Sigmoid colon (tissue), 6 donors: ENCODE measurements at regions not wholly inside any gene's neighbourhood (a gene's known extent, or its start where the extent isn't known, plus 50 kb on each side); places are given as distances from the start of the nearest gene placed in this dataset.
A peak's percentile ranks its signal among the peaks of the same experiment; 100 is the strongest.

Source experiments
- DNase-seq: peaks from one replicate; pipeline ENCODE4 v3.0.0-alpha.2; 2019
- H3K27ac ChIP-seq, 4 donors: fragments of 200-600 bp; sonication (generic); one replicate each; pipeline ENCODE4 v1.5.1; 2016 to 2019; ENCODE audit warnings: mild to moderate bottlenecking in 1 of 4
- H3K27me3 ChIP-seq, 3 donors: fragments of 200-600 bp; sonication (generic); one replicate each; pipeline ENCODE4 v1.5.1; 2019; ENCODE audit warnings: mild to moderate bottlenecking in 1 of 3
- H3K36me3 ChIP-seq, 4 donors: fragments of 200-600 bp; sonication (generic); one replicate each; pipeline ENCODE4 v1.5.1; 2016 to 2019
- H3K4me1 ChIP-seq, 4 donors: fragments of 200-600 bp; sonication (generic); one replicate each; pipeline ENCODE4 v1.5.1; 2017 to 2019
- H3K4me3 ChIP-seq, 4 donors: fragments of 200-600 bp; sonication (generic); one replicate each; pipeline ENCODE4 v1.5.1; 2017 to 2019; ENCODE audit warnings: mild to moderate bottlenecking in 2 of 4, moderate library complexity in 1 of 4
- H3K9me3 ChIP-seq, 4 donors: fragments of 200-600 bp in 3 of 4; sonication (generic) in 3 of 4; one replicate each; pipeline versions ENCODE4 v1.5.1 to v1.6.1; 2013 to 2019
- EP300 ChIP-seq, 4 donors: sonication (generic); formaldehyde crosslinking; IDR thresholded peaks; one replicate each; pipeline ENCODE4 v1.6.1; 2017; ENCODE audit warnings: antibody characterized with exemption in 4 of 4
- POLR2A ChIP-seq, 2 donors: fragments of 450-650 bp; IDR thresholded peaks; one replicate each; pipeline ENCODE4 v1.6.1; 2016; ENCODE audit warnings: antibody characterized with exemption in 2 of 2, mild to moderate bottlenecking in 2 of 2, moderate library complexity in 2 of 2
- POLR2AphosphoS5 ChIP-seq, 4 donors: sonication (generic); formaldehyde crosslinking; IDR thresholded peaks; one replicate each; pipeline ENCODE4 v1.6.1; 2017; ENCODE audit warnings: antibody characterized with exemption in 4 of 4
- WGBS, 2 donors: extraction: QIAGEN DNeasy Blood & Tissue Kit; methylation state at CpG; one replicate each; pipeline ENCODE4 v1.1.7; 2013; 5-methylcytosine and 5-hydroxymethylcytosine counted together
- intact Hi-C: fragments of 100-400 bp; cut with DNase I; formaldehyde crosslinking; loops from one replicate; pipeline ENCODE4 v1.15.1; 2023
- TF ChIP-seq, protein P1 (sequence below), 4 experiments: fragments of 450-650 bp in 3 of 4; fragments of 200-600 bp in 1 of 4; IDR thresholded peaks; one replicate each; pipeline ENCODE4 v1.5.1; 2016 to 2019; ENCODE audit warnings: antibody characterized with exemption in 4 of 4, mild to moderate bottlenecking in 3 of 4, moderate library complexity in 2 of 4
- donor health status: healthy with polysubstance abuse.
- donor health status: healthy.

DNA sequence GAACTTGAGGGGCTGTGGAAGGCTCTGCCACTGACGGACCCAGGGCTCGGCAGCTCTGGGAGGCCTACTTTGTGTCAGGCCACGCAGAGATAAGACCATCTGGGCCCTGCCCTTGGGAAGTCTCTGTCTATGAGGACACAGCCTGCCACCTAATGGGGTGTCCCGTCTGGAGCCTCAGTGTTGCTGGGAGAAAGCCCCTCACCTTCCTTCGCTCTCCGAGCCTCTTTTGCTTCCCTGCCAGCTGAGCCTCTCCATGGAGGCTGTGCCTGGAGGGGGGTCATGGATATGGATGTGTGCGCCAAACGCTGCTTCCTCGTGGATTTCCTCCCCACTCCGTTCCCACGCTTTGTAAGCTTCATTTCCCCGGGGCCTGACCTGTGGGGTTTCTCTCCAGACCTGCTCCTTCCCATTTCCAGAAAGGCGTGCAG, 228.8 kb downstream of the SEC14L1 start:
- Histone ChIP-seq H3K4me3 (no peak overlapping the region), H3K4me1 (peaks cover 0 to 62% (median 55%) of the 10 kb centered on the region in 4 donors), H3K27ac (peak overlapping the region; percentile 95 to 99 (median 99)), H3K36me3 (no peaks in the 10 kb centered on the region), H3K9me3 (no peaks in the 10 kb centered on the region), H3K27me3 (no peaks in the 10 kb centered on the region)
- intact Hi-C loops = no loop called here
- whole genome bisulfite sequencing, 2 donors = 91 to 95% methylated on average over 13 of the region's 13 CpGs
- TF ChIP-seq EP300 (IDR thresholded peaks at IDR 0.05) = no peak
- TF ChIP-seq, protein P1, sequence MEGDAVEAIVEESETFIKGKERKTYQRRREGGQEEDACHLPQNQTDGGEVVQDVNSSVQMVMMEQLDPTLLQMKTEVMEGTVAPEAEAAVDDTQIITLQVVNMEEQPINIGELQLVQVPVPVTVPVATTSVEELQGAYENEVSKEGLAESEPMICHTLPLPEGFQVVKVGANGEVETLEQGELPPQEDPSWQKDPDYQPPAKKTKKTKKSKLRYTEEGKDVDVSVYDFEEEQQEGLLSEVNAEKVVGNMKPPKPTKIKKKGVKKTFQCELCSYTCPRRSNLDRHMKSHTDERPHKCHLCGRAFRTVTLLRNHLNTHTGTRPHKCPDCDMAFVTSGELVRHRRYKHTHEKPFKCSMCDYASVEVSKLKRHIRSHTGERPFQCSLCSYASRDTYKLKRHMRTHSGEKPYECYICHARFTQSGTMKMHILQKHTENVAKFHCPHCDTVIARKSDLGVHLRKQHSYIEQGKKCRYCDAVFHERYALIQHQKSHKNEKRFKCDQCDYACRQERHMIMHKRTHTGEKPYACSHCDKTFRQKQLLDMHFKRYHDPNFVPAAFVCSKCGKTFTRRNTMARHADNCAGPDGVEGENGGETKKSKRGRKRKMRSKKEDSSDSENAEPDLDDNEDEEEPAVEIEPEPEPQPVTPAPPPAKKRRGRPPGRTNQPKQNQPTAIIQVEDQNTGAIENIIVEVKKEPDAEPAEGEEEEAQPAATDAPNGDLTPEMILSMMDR (IDR thresholded peaks at IDR 0.05) = no peak
- TF ChIP-seq POLR2AphosphoS5 (IDR thresholded peaks at IDR 0.05) = no peak
- no peak for TF ChIP-seq POLR2A (IDR thresholded peaks at IDR 0.05)
- DNase-seq = peak; percentile 59

DNA sequence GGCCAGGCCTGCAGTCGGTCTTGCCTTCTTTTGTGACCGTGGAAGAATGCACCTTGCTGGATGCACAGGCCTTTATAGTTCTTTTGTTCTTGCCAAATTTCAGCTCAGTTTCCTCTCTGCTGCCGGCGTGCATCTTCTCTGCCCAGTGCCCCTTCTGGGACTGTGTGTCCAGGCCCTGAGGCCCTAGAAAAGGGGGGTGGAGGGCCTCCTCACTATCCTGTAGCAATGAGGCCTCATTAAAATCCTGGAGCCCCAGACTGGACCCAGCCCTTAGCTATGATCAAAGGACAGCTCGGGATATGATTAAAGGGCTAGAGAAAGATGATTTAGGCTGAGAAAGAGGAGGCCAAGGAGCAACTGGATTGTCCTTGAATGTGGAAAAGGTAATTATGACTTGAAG, 229.8 kb downstream of the SEC14L1 start:
- WGBS, 2 donors = 73 to 76% methylated on average over 5 of the region's 5 CpGs
- no peaks in the 10 kb centered on the region for H3K27me3 ChIP-seq
- TF ChIP-seq POLR2A (IDR thresholded peaks at IDR 0.05) = no peak
- TF ChIP-seq POLR2AphosphoS5 (IDR thresholded peaks at IDR 0.05) = no peak
- no peak for TF ChIP-seq EP300 (IDR thresholded peaks at IDR 0.05)
- TF ChIP-seq, protein P1 (IDR thresholded peaks at IDR 0.05) = no peak
- H3K4me1 ChIP-seq = peaks cover 0 to 62% (median 54%) of the 10 kb centered on the region in 4 donors
- peak overlapping the region; percentile 95 to 99 (median 99) for H3K27ac ChIP-seq
- intact Hi-C loops = loop anchor here (5.0 kb wide), 2 partner anchors 38 to 107 kb away; no protein-coding TSS in a partner anchor
- peak; percentile 66 for DNase-seq
- no peaks in the 10 kb centered on the region for H3K36me3 ChIP-seq
- no peaks in the 10 kb centered on the region for H3K9me3 ChIP-seq
- no peak overlapping the region for H3K4me3 ChIP-seq

DNA sequence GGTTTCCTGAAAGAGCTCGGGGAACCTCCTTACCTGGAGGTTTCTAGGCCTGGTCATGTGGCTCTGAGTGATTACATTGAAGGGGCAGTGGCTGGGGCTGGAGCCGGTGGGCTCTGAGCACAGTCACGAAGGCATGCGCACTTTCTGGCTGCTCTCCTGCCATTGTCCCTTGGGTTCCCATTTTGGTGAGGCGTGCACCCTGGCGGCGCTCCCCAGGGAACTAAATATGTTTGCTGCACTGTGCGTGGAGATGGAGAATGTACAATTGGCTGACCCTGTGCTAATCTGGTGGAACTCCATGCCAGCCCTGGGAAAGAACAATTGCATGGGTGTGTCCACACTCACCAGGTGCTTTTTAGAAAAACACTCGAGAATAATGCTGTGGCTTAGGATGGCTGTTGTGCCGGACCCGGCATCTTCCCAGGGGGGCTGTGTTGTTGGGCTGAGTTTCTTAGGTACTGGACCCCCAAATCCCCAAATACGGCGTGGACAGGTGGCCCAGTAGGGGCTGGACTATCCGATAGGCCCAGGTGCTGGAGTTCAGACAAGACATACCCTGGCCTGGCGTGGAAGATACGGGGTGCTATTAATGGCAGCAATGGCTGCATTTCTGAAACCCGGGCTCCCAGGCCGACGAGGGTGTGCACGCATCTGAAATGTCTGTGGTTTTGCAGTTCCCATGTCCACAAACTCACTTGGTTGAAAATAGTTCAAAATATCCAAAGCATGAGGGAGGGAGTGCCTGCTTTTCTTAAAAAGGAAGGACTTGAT, 230.5 kb downstream of the SEC14L1 start:
- Histone ChIP-seq H3K36me3 (no peaks in the 10 kb centered on the region), H3K9me3 (no peaks in the 10 kb centered on the region), H3K27me3 (no peaks in the 10 kb centered on the region), H3K4me1 (peaks cover 0 to 62% (median 54%) of the 10 kb centered on the region in 4 donors), H3K27ac (peak overlapping the region; percentile 95 to 99 (median 99)), H3K4me3 (peak overlapping the region in 2 of 4 donors; percentile 83 to 99)
- WGBS, 2 donors = 32 to 63% methylated on average over 20 of the region's 20 CpGs
- TF ChIP-seq POLR2AphosphoS5 (IDR thresholded peaks at IDR 0.05) = no peak
- TF ChIP-seq, protein P1 (IDR thresholded peaks at IDR 0.05) = no peak
- no peak for TF ChIP-seq POLR2A (IDR thresholded peaks at IDR 0.05)
- no peak for TF ChIP-seq EP300 (IDR thresholded peaks at IDR 0.05)
- DNase-seq = peak; percentile 67
- intact Hi-C loops = loop anchor here (5.0 kb wide), 2 partner anchors 39 to 106 kb away; no protein-coding TSS in a partner anchor

GRCh38 chr17:77371888-77372443, 231.2 kb downstream of the SEC14L1 start:
- H3K4me1 ChIP-seq = peaks cover 0 to 62% (median 54%) of the 10 kb centered on the region in 4 donors
- intact Hi-C loops = loop anchor here (2.0 to 5.0 kb wide), 3 partner anchors 40 to 105 kb away; no protein-coding TSS in a partner anchor
- no peak for TF ChIP-seq POLR2A (IDR thresholded peaks at IDR 0.05)
- TF ChIP-seq POLR2AphosphoS5 (IDR thresholded peaks at IDR 0.05) = no peak
- TF ChIP-seq EP300 (IDR thresholded peaks at IDR 0.05) = no peak
- TF ChIP-seq, protein P1 (IDR thresholded peaks at IDR 0.05) = no peak

More at GRCh38 chr17:77371888-77372443, 231.2 kb downstream of the SEC14L1 start:
- Histone ChIP-seq H3K4me3 (peak overlapping the region; percentile 83 to 99 (median 89)), H3K27ac (peak overlapping the region; percentile 95 to 99 (median 99)), H3K36me3 (no peaks in the 10 kb centered on the region), H3K27me3 (no peaks in the 10 kb centered on the region), H3K9me3 (no peaks in the 10 kb centered on the region)
- WGBS, 2 donors = 67 to 69% methylated on average over 16 of the region's 16 CpGs
- DNase-seq = no peak
